Thyroid gland (tissue), 4 donors: ENCODE measurements at regions not wholly inside any gene's neighbourhood (a gene's known extent, or its start where the extent isn't known, plus 50 kb on each side); places are given as distances from the start of the nearest gene placed in this dataset.
"Not testable (repeated sequence)": the region's sequence is repeated elsewhere in the genome, so short reads cannot be mapped to it uniquely, and the experiment has no call there.

ENCODE experiments used
- POLR2A ChIP-seq, 2 donors: fragments of 450-650 bp; IDR thresholded peaks; one replicate each; pipeline ENCODE4 v1.6.1; 2017; ENCODE audit warnings: antibody characterized with exemption in 2 of 2, mild to moderate bottlenecking in 2 of 2, moderate library complexity in 1 of 2
- TF ChIP-seq, protein P1 (sequence below), 6 experiments: fragments of 200-600 bp in 3 of 6; fragments of 450-650 bp in 3 of 6; sonication (generic) in 3 of 6; IDR thresholded peaks; one replicate each; pipeline ENCODE4 v1.5.1; 2016 to 2019; ENCODE audit warnings: antibody characterized with exemption in 6 of 6, mild to moderate bottlenecking in 2 of 6, inconsistent platforms in 1 of 6, moderate library complexity in 1 of 6

GRCh38 chr3:185306286-185306685 lies 52.4 kb upstream of the EHHADH start:
- TF ChIP-seq, protein P1, sequence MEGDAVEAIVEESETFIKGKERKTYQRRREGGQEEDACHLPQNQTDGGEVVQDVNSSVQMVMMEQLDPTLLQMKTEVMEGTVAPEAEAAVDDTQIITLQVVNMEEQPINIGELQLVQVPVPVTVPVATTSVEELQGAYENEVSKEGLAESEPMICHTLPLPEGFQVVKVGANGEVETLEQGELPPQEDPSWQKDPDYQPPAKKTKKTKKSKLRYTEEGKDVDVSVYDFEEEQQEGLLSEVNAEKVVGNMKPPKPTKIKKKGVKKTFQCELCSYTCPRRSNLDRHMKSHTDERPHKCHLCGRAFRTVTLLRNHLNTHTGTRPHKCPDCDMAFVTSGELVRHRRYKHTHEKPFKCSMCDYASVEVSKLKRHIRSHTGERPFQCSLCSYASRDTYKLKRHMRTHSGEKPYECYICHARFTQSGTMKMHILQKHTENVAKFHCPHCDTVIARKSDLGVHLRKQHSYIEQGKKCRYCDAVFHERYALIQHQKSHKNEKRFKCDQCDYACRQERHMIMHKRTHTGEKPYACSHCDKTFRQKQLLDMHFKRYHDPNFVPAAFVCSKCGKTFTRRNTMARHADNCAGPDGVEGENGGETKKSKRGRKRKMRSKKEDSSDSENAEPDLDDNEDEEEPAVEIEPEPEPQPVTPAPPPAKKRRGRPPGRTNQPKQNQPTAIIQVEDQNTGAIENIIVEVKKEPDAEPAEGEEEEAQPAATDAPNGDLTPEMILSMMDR (IDR thresholded peaks at IDR 0.05) = not testable (repeated sequence)
- TF ChIP-seq POLR2A (IDR thresholded peaks at IDR 0.05) = not testable (repeated sequence)
